BLaER1 treated with 17β-estradiol and CSF1 and Interleukin-3, amounts not matched to agents 10 nM and 100 nM (cell line): ENCODE measurements at regions not wholly inside any gene's neighbourhood (a gene's known extent, or its start where the extent isn't known, plus 50 kb on each side); places are given as distances from the start of the nearest gene placed in this dataset.
A peak's percentile ranks its signal among the peaks of the same experiment; 100 is the strongest.

ENCODE experiments used
- H3K27ac ChIP-seq, 11 experiments: shearing (Covaris generic); formaldehyde crosslinking; 2 replicates each; pipeline ENCODE4 v1.8.1; 2022
- H3K27me3 ChIP-seq, 11 experiments: shearing (Covaris generic); formaldehyde crosslinking; 2 replicates each; pipeline ENCODE4 v1.8.1; 2022
- H3K36me3 ChIP-seq, 11 experiments: shearing (Covaris generic); formaldehyde crosslinking; 2 replicates each; pipeline ENCODE4 v1.8.1; 2022
- H3K4me1 ChIP-seq, 10 experiments: shearing (Covaris generic); formaldehyde crosslinking; 2 replicates each; pipeline ENCODE4 v1.8.1; 2022
- H3K4me2 ChIP-seq, 11 experiments: shearing (Covaris generic); formaldehyde crosslinking; 2 replicates each; pipeline ENCODE4 v1.8.1; 2022
- H3K4me3 ChIP-seq, 10 experiments: shearing (Covaris generic); formaldehyde crosslinking; 2 replicates each; pipeline ENCODE4 v1.8.1; 2022
- H3K9ac ChIP-seq, 11 experiments: shearing (Covaris generic); formaldehyde crosslinking; 2 replicates each; pipeline ENCODE4 v1.8.1; 2022
- H3K9me3 ChIP-seq, 11 experiments: shearing (Covaris generic); formaldehyde crosslinking; replicated peaks in 1 of 11; 2 replicates each; pipeline ENCODE4 v1.8.1; 2022
- H4K20me1 ChIP-seq, 11 experiments: shearing (Covaris generic); formaldehyde crosslinking; 2 replicates each; pipeline ENCODE4 v1.8.1; 2022
- Cebpa-rat ChIP-seq, 11 experiments: shearing (Covaris generic); IDR thresholded peaks; 2 replicates each; pipeline ENCODE4 v1.8.1; 2022

- Histone ChIP-seq H3K27ac (no peak overlapping the region), H4K20me1 (peaks cover 0 to 9% (median 0%) of the 10 kb centered on the region in 11 experiments; a peak in 1 of 22 replicates), H3K27me3 (peaks cover 0 to 57% (median 0%) of the 10 kb centered on the region in 11 experiments; a peak in 5 of 22 replicates), H3K4me3 (no peak overlapping the region), H3K4me2 (no peak overlapping the region; a peak in 1 of 22 replicates), H3K4me1 (peaks cover 24 to 30% (median 27%) of the 10 kb centered on the region in 10 experiments), H3K36me3 (no peaks in the 10 kb centered on the region), H3K9me3 (no peaks in the 10 kb centered on the region), H3K9ac (no peak overlapping the region)
- TF ChIP-seq Cebpa-rat (IDR thresholded peaks at IDR 0.05): no peak
Observed at GRCh38 chr6:47102331-47102730, 60.2 kb upstream of the ADGRF1 start.

GRCh38 chr6:47098570-47098993 is 56.5 kb upstream of the ADGRF1 start:
- H3K4me3 ChIP-seq: no peak overlapping the region
- H3K36me3 ChIP-seq: no peaks in the 10 kb centered on the region
- H3K27ac ChIP-seq: no peak overlapping the region
- H3K9ac ChIP-seq: no peak overlapping the region
- no peak overlapping the region for H3K4me2 ChIP-seq
- H3K4me1 ChIP-seq: peaks cover 12 to 28% (median 22%) of the 10 kb centered on the region in 10 experiments
- H3K27me3 ChIP-seq: peaks cover 0 to 33% (median 0%) of the 10 kb centered on the region in 11 experiments; a peak in 5 of 22 replicates
- H3K9me3 ChIP-seq: no peaks in the 10 kb centered on the region
- 0 out of 22 replicates have a peak, but pooled peaks cover 0 to 4% (median 0%) of the 10 kb centered on the region in 11 experiments for H4K20me1 ChIP-seq
- TF ChIP-seq Cebpa-rat (IDR thresholded peaks at IDR 0.05): no peak

GRCh38 chr6:47097092-47097945 is 55.2 kb upstream of the ADGRF1 start:
- H3K4me2 ChIP-seq: peak overlapping the region in 5 of 11 experiments; percentile 1 to 50 (median 19); a peak in 8 of 22 replicates
- 0 out of 22 replicates have a peak overlapping the region, but pooled peaks of 1 of the 11 experiments have one; percentile 0 for H3K27ac ChIP-seq
- no peak overlapping the region for H3K9ac ChIP-seq
- H3K4me3 ChIP-seq: no peak overlapping the region
- H3K36me3 ChIP-seq: no peaks in the 10 kb centered on the region
- H3K4me1 ChIP-seq: peaks cover 4 to 19% (median 13%) of the 10 kb centered on the region in 10 experiments; a peak in 17 of 20 replicates
- H4K20me1 ChIP-seq: no peaks in the 10 kb centered on the region
- TF ChIP-seq Cebpa-rat (IDR thresholded peaks at IDR 0.05): no peak
- peaks cover 0 to 20% (median 0%) of the 10 kb centered on the region in 11 experiments; a peak in 1 of 22 replicates for H3K27me3 ChIP-seq
- H3K9me3 ChIP-seq: no peaks in the 10 kb centered on the region

GRCh38 chr6:47096211-47096895 is 54.2 kb upstream of the ADGRF1 start:
- Histone ChIP-seq H3K4me1 (peaks cover 4 to 19% (median 13%) of the 10 kb centered on the region in 10 experiments; a peak in 17 of 20 replicates), H3K27ac (no peak overlapping the region), H3K36me3 (no peaks in the 10 kb centered on the region), H3K9me3 (no peaks in the 10 kb centered on the region), H3K4me2 (peak overlapping the region in 1 of 11 experiments; percentile 39; a peak in 2 of 22 replicates), H3K4me3 (no peak overlapping the region), H3K9ac (no peak overlapping the region; a peak in 1 of 22 replicates), H3K27me3 (peaks cover 0 to 17% (median 0%) of the 10 kb centered on the region in 11 experiments; a peak in 1 of 22 replicates), H4K20me1 (no peaks in the 10 kb centered on the region)
- no peak for TF ChIP-seq Cebpa-rat (IDR thresholded peaks at IDR 0.05)

GRCh38 chr6:47094241-47094925 is 52.3 kb upstream of the ADGRF1 start:
- Histone ChIP-seq H3K27ac (no peak overlapping the region), H3K36me3 (no peaks in the 10 kb centered on the region), H3K9me3 (no peaks in the 10 kb centered on the region), H3K4me1 (peaks cover 4 to 19% (median 13%) of the 10 kb centered on the region in 10 experiments; a peak in 17 of 20 replicates), H3K9ac (no peak overlapping the region), H3K4me3 (no peak overlapping the region), H3K27me3 (0 out of 22 replicates have a peak, but pooled peaks cover 0 to 8% (median 0%) of the 10 kb centered on the region in 11 experiments), H3K4me2 (peak overlapping the region in 2 of 11 experiments; percentile 47 to 59; a peak in 4 of 22 replicates), H4K20me1 (no peaks in the 10 kb centered on the region)
- TF ChIP-seq Cebpa-rat (IDR thresholded peaks at IDR 0.05): no peak

- H3K4me3 ChIP-seq: no peak overlapping the region
- TF ChIP-seq Cebpa-rat (IDR thresholded peaks at IDR 0.05): no peak
- peaks cover 4 to 19% (median 13%) of the 10 kb centered on the region in 10 experiments; a peak in 17 of 20 replicates for H3K4me1 ChIP-seq
Observed at GRCh38 chr6:47093169-47093568, 51.0 kb upstream of the ADGRF1 start.

GRCh38 chr6:47091886-47092668 is 49.9 kb upstream of the ADGRF1 start:
- no peaks in the 10 kb centered on the region for H4K20me1 ChIP-seq
- H3K4me1 ChIP-seq: peaks cover 0 to 19% (median 6%) of the 10 kb centered on the region in 10 experiments; a peak in 13 of 20 replicates
- no peak overlapping the region for H3K4me3 ChIP-seq
- no peak overlapping the region for H3K27ac ChIP-seq
- no peaks in the 10 kb centered on the region for H3K36me3 ChIP-seq
- TF ChIP-seq Cebpa-rat (IDR thresholded peaks at IDR 0.05): no peak
- H3K4me2 ChIP-seq: no peak overlapping the region
- no peaks in the 10 kb centered on the region for H3K27me3 ChIP-seq
- no peaks in the 10 kb centered on the region for H3K9me3 ChIP-seq
- no peak overlapping the region for H3K9ac ChIP-seq

More at GRCh38 chr6:47093169-47093568, 51.0 kb upstream of the ADGRF1 start:
- peak overlapping the region in 2 of 11 experiments; percentile 47 to 59; a peak in 2 of 22 replicates for H3K4me2 ChIP-seq
- no peaks in the 10 kb centered on the region for H4K20me1 ChIP-seq
- no peaks in the 10 kb centered on the region for H3K36me3 ChIP-seq
- no peak overlapping the region for H3K9ac ChIP-seq
- H3K9me3 ChIP-seq: no peaks in the 10 kb centered on the region
- H3K27me3 ChIP-seq: no peaks in the 10 kb centered on the region
- no peak overlapping the region for H3K27ac ChIP-seq
